ENCODE measurements at regions not wholly inside any gene's neighbourhood (a gene's known extent, or its start where the extent isn't known, plus 50 kb on each side); places are given as distances from the start of the nearest gene placed in this dataset.

DNA sequence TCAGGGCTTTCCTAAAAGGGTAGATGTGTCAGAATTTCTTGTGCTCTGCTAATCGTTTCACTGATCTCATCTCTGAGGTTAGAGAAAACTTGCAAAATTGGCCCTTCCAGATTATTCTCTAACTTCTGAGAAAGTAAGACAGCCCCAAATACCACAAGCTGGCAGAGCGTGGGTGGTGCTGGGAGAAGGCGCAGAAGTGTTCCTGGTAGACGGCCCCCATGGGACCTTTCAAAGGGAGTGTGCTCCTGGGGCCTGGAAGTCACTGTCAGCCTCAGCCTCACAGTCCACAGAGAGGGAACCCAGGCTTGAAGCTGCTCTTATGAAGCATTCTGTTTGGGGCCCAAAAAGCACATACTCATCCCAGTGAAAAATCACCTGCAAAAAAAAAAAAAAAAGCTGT, 86.5 kb upstream of the PFN2 start:
- no peak for DNase-seq

DNA sequence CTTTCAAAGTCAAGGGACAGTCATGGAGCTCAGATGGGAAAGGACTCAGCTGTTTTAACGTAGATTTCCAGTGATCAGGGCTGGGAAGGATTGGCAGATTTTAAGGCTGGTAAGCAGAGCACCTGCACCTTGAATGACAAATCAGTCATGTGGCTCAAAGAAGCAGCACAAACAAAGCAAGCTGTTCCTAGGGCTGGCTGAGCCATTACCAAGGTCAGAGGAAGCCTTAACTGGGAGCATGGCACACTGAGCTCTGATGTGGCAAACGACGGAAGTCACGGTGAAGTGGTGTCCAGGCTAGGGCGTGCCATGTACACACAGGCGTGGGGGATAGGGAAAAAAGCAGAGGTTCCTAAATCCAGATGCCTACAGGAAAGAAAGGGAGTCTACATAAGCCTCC, 84.6 kb upstream of the PFN2 start:
- no peak for DNase-seq

DNA sequence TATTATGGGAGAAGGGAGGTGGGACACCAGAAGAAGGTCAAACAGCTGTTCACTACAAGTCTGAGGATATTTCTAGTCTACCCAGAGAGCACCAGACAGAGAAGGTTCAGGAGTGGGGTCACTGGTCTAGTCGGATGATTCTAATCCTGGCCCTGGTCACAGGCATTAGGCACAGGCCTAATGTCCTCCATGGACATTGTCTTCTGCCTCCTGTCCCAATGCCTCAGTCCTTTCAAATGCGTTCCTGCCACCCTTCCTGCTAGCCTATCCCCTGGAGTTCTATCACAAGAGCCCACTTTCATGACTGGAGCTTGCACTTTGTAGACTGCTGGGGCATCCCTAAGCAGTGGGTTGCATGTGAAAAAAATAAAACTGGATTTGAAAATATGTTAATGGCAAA, 83.9 kb upstream of the PFN2 start:
- no peak for DNase-seq

DNA sequence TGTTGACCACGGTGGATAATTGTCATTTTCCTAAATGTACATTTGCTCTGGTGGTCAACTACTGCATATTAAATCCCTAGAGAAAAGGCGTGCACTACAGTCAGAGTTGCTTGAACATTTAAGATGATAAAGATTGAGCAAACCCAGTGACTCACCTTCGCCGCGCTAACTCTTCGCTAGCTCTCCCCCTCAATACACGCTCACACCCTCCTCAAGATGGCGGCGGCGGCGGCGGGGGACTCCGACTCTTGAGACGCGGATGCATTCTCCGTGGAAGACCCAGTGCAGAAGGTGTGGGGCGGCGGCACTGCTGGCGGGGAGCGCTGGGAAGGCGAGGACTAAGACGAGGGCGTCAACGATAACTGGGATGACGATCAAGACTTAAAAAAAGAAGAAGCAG, 79.8 kb upstream of the PFN2 start:
- no peak for DNase-seq

DNA sequence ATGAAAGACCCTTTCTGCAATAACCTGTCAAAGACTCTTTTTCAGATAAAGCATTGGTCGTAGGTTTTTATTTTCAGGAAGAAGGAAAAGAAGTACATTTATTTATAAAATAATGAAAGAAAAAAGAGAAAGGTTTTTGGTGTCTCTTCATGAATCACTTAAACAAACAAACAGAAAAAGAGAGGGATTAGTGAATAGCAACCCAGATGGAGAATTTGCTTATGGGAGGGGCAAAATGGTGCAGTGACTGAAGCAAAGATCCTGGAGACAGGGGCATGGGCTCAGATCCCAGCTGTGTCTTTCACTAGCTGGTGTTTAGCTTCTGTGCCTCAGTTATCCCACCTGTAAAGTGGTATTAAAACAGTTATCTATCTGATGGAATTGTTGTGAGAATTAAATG, 78.6 kb upstream of the PFN2 start:
- no peak for DNase-seq

DNA sequence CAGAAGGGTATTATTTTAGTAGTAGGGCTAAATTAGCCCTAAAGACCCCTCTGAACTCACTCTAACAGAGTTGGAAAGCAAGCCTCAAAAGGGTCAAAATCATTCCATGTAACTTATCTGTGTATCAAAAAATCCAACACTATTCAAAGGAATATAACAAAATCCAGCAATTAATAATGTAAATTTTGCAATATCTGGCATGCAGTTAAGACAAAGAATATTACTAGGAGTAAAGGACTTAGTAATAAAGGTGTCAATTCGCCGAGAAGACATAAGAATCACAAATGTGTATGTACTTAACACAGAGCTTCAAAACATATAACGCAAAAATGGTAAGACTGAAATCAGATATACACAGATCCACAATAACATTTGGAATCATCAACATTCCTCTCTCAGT, 71.2 kb upstream of the PFN2 start:
- no peak for DNase-seq

DNA sequence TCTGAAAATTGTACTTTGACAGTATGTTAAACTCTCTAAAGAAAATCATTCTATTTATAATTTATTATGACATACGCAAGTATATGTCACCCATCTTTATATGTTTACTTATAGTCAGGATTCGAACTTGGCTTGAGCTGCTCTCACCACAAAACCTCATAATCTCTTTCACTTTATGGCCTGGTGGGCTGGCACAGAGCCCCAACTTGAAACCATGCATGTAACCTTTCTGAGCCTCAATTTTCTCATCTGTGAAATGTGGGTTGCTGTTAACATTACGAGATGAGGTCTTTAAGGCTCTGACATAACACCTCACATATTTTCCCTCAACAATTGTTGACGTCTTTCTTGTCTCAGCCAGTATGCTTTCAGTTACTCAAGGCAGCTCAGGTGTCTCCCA, 69.4 kb upstream of the PFN2 start:
- DNase-seq = no peak

DNA sequence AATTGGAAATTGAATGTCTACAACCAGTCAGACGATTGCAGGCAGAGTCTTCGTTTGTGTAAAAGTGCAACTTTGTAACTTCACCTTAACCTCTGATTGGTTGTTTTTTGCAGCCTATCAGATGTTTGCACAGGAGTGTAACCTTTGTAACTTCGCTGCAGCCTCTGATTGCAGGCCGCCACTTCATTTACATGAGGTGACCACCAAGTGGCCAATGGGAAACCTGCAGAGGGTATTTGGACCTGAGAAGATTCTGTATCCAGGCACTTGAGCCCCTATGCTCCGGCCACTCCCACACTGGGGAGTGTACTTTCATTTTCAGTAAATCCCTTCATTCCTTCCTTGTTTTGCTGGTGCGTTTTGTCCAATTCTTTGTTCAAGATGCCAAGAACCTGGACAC, 68.1 kb upstream of the PFN2 start:
- no peak for DNase-seq

DNA sequence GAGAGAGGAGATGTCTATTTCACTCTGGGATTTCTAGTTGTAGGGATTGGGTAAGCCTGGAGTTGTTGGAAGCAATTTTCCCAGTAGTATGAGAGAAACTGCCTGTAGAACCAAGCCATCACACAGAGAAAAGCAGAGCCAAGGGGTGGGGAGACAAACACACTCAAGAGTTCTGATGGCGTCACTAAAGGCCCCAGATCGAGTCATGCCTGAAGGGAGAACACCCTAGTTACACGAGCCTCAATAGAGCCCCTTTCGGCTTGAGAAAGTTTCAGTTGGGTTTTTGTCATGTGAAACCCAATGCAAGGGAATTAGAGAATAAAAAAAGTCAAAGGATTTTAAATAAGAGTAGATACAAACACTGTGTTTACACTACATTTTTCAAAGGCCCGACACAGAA, 66.1 kb upstream of the PFN2 start:
- DNase-seq = no peak

DNA sequence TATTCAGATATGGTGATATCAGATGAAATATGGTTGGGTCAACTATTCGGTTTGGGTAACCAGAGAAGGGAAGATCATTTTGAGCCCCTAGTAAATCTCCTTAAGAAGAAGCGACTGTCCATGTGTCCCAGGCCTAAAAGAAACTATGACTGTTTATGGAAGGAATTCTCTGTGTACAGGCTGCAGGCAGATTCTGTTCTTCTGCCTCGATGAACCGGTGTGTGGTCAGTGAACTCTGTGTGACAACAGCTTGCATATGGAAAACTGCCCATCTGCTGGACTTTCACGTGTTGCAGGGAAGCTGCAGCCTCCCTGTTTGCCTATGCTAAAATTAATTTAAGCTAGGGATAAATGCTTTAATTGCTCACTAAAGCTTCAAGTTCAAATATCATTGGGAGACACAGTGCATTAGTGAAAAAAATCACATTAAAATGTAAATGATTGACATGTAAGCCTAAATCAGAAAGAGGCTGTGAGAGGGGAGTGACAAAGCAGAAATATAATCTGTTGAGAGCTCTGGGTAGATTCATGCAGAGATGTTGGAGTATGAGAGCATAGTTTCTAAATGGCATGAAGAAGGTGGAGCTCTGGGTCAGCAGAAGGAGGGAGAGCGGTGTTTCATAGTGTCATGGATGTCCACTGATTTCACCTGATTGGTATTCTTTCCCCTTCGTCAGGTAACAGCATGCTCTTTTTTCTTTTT, 65.4 kb upstream of the PFN2 start:
- no peak for DNase-seq

DNA sequence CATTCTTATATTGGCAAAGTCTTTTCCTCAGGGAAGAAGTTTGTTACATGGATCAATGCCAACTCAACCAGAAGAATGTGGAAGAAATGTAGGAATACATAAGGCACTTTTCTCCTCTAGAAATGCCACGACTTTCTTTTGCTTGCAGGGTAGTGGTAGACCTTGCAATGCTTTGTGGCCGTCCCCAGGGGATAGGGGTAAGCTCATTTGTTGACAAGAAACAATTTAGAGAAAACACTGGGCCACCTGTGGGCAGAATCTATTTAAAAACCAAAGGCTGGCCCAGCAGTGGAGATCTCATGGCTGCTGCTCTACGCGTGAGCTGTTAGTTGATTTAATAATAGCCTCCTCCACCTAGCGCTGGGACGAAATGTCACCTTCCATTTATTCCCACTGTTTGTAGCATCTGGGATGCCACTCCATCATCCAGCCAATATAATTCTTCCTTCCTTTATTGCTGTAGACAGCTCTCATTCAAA, 64.6 kb upstream of the PFN2 start:
- no peak for DNase-seq

DNA sequence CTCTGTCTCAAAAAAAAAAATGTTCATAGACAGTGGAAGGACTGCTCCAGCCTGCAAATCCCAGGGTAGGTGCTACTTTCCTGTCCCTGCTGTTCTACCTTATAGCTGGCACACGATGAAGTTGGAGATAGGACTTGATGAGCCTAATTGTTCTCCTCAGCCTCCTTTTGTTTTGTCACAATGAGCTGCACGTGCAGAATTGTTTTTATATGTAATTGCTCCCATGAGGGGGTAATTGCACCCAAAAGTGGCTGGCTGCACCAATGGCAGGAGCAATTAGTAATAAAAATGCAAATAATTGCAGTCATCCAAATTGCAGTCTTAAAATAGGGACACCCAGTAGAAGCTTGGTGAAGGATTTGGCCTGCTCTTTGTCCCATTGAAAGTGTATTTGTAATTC, 63.0 kb upstream of the PFN2 start:
- no peak for DNase-seq

DNA sequence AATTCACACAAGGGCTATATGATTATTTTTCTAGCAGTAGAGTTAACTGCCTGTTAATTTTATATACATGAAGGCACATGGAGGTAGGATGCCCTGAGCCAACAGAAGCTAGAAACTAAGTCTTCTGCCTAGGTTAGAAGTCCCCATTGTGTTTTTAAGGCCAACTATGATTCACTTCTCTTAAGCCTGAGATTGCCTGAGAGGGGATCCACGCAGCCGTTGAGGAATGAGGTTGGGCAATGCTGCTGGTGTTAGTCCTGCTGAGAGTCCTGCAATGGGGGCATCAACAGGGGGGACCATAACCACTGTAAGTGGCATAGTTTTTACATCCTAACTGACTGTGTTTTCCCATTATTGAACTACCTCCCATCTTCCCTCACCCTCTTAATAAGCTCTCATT, 60.1 kb upstream of the PFN2 start:
- DNase-seq = no peak

DNA sequence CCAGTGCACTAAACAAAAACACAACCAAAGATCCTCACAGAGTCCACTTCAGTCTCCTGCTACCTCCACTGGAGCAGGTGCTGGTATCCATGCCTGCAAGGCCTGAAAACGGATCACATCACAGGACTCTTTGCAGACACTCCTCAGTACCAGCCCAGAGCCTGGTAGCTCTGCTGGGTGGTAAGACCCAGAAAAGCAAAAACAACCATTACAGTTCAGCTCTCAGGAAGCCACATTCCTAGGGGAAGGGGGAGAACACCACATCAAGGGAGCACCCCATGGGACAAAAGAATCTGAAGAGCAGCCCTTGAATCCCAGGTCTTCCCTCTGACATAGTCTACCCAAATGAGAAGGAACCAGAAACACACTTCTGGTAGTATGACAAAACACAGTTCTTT, 52.5 kb upstream of the PFN2 start:
- no peak for DNase-seq

DNA sequence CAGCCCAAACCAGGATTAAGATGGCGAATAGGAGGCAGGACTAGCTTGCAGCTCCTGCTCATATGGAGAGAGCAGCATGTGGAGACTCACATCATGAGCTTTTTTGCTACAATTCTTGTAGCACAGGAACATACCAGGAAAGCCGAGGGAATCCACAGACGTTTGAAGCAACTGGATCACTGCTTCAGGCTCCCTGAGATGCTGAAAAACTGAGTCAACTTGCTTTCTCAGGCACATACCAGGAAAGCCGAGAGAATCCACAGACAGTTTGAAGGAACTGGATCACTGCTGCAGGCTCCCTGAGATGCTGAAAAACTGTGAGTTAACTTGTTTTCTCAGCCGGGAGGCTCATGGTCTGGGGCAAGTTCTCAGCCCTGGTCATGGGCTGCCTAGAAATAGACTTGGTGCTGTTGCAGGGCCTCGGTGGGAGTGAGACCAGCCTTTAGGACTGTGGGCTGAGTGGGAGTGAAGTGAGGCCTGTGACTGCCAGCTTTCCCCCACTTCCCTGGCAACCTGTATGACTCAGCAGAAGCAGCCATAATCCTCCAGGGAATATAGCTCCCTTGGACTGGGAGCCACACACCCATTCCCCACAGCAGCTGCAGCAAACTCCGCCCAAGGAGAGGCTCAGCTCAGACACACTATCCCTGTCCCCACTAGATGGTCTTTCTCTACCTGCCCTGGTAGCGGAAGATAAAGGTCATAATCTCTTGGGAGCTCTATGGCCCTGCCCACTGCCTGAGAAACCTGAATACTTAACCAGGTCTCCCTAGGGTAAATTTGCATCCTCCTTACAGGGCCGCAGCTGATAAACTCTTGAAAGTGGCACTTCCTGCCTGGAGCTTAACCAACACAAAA, 51.9 kb upstream of the PFN2 start:
- no peak for DNase-seq

DNA sequence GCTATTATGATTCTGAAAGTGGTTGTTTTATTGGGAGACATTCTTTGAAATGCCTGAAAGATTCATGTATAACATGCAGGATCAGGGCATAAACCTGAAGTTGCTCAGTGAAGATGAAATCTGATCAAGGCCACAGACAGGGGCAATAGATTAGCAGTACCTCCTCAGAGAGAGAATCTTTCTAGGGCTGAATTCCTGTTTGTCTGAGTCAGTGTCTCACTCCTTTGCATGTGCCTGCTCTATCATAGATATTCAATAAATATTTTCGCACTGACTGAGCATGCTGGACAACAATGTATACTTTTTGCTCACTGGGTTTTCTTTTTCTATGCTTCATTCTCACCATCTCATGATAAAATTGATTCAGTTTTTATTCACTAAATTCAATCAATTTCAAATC, 49.8 kb upstream of the PFN2 start:
- no peak for DNase-seq
